ENCODE measurements at regions not wholly inside any gene's neighbourhood (a gene's known extent, or its start where the extent isn't known, plus 50 kb on each side); places are given as distances from the start of the nearest gene placed in this dataset.

DNA sequence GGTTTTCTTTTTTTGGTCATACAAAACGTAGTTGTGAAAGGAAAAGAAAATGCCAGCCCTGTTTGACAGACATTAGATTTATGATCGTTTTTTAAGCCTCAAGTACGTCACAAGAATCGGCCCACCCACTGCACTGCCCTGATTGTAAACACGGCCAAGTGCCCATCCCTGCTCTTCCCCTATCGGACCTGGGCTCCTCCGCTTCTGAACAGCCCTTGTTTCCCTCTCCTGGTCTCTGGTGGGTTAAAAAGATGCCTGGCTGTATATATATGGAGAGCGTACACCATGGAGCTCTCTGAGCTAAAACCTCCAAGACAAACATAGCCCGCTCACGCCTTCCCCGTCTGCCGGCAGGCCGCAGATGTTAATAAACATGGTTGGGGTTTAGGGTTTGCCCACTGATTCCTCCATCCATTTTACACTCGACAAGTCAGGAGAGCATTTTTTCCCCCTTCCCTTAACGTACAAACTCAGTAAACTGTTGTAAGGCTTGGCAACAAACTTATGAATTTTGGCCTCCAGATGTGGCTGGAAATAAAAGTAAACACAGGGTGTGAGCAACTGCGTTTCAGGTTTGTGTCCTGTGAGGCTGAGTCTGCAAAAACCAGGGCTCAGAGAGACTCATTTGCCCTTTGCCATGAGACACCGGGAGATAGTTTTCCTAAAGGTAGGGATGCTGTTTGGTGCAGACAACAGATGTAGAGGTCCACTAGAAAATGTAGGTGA lies 325.9 kb downstream of the SOX9 start:
- TF ChIP-seq, protein P1, sequence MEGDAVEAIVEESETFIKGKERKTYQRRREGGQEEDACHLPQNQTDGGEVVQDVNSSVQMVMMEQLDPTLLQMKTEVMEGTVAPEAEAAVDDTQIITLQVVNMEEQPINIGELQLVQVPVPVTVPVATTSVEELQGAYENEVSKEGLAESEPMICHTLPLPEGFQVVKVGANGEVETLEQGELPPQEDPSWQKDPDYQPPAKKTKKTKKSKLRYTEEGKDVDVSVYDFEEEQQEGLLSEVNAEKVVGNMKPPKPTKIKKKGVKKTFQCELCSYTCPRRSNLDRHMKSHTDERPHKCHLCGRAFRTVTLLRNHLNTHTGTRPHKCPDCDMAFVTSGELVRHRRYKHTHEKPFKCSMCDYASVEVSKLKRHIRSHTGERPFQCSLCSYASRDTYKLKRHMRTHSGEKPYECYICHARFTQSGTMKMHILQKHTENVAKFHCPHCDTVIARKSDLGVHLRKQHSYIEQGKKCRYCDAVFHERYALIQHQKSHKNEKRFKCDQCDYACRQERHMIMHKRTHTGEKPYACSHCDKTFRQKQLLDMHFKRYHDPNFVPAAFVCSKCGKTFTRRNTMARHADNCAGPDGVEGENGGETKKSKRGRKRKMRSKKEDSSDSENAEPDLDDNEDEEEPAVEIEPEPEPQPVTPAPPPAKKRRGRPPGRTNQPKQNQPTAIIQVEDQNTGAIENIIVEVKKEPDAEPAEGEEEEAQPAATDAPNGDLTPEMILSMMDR (IDR thresholded peaks at IDR 0.05; ENCODE audit: poor library complexity): no peak
- TF ChIP-seq EZH2 (IDR thresholded peaks at IDR 0.05; ENCODE audit: borderline replicate concordance): no peak
